Kasumi-1 (cell line): ENCODE measurements at regions not wholly inside any gene's neighbourhood (a gene's known extent, or its start where the extent isn't known, plus 50 kb on each side); places are given as distances from the start of the nearest gene placed in this dataset.
A peak's percentile ranks its signal among the peaks of the same experiment; 100 is the strongest.

Source experiments
- DNase-seq, 2 experiments: peaks; one replicate each; lab custom pipeline; 2025; lab: John Stamatoyannopoulos, UW

DNA sequence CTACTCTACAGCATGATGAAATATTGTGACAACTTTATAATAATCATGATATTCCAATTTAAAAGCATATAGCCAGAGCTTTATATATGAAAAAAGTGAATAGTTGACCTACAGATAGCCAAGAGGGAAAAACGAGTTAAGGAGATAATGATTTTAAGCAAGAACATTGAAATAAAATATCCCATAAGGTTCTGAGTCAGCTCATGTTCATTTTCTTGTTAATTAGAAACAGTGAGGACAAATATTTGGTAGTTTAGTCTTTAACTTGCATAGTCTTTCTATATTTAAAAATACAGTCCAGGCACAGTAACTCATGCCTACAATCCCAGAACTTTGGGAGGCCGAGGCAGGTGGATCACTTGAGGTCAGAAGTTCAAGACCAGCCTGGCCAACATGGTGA lies 55.8 kb upstream of the CDH6 start:
- no peak for DNase-seq

- DNase-seq: no peak
These were observed 57.9 kb upstream of the CDH6 start for GRCh38 chr5:31135542-31135941.

- peak; percentile 57 to 65 for DNase-seq
These were observed 60.0 kb upstream of the CDH6 start for GRCh38 chr5:31133488-31133887.

GRCh38 chr5:31131381-31131891 lies 62.0 kb upstream of the CDH6 start:
- DNase-seq: no peak

DNA sequence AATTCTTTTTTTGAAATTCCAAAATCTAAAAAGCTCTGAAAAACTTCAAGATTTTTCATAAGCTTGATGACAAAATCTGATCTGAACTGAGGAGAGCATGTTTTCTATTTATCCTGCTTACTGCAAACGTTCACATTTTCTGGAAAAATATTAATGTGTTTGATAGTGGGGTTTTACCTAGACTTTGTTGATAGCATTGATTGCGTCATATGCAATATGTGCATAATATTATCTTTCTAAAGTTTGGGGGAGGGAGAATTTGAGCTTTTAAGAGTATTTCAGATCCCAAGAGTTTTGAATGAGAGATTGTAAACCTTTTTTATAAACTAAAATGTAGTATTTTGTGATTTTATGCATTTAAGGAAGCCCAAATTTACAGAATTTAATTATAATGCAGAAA lies 62.8 kb upstream of the CDH6 start:
- DNase-seq: no peak

DNA sequence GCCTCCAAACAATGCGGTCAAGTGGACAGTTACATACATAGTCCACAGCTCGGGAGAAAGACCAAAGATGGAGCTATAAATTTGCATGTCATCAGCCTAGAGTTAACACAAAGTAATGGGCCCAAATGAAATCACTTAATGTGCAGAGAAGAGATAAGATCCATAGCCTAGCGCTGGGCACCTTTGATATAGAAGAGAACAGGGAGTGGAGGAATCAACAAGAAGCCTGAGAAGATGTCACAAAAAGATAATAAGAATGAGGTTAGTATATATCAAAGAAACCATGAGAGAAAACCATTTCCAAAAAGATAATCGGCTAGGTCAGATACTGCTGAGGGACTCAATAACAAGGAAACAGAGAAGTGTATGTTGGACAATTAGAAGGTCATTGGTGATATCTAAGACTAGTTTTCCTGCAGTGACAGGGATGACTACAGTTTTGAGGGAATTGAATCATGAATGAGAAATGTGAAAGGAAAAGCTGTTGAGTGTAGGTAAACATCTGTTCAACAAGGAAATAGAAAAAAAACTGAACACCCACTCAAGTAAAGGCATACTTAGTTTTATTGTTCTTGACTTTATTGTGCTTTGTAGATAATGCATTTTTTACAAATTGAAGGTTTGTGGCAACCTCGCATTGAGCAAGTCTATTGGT lies 68.7 kb upstream of the CDH6 start:
- no peak for DNase-seq

- no peak for DNase-seq
These were observed 69.5 kb upstream of the CDH6 start for GRCh38 chr5:31124026-31124425.

DNA sequence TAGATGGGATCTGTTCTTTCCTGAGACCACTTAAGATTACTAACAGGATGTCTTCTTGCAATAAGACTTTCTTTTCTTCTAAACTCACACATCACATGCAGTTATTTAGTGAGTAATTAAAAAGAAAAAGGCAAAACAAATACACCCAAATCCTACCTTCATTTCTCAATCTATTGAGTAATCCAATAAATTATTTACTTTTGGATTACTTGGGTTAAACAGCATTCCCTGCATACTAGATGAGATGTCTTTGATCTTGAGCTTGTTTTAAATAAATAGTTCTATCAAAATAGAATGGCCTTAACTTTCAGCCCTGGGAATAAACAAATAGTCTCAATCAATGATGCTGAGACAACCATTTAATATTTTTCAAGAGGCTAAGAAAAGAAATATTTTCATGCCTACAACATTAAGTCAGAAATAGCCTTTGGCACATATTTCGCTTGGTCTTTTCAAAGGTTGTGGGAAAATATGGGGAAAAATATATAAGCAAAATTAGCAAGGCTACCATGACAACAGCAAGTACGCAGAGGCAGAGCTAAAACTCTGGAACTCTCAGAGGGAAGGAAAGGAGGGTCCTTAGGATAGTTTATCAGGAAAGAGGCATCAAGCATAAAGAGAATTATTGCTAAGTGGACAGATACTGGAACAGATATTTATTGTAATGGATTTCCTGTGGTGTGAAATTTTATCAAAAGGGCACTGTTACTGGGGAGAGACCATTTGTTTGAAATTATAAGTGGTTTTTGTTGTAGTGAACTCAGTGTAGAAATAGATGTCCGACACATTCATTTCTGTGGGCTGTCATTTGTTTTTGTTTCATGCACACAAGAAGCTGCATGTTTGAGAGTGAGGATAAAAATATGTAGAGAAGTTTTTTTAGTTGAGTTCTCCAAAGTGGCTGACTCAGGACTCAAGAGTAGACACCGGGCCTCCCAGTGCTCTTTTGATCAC lies 70.2 kb upstream of the CDH6 start:
- no peak for DNase-seq

GRCh38 chr5:31121224-31121623 lies 72.3 kb upstream of the CDH6 start:
- DNase-seq: no peak

DNA sequence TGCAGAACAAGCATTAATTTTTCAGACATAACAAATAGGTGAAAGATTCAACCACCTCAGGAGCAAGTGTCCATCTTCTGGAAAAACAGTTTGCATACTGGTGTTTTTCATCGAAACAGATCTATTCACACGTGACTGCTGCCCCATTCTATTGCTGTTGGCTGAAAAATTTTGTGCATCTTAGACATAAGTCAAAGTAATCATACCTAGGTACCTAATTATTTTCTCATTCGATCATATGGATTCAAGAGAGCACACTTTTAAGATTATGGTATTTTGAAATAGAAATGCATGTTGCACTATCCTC lies 72.9 kb upstream of the CDH6 start:
- DNase-seq: no peak

- no peak for DNase-seq
These were observed 73.4 kb upstream of the CDH6 start for GRCh38 chr5:31119938-31120641.

GRCh38 chr5:31116466-31117031 lies 76.9 kb upstream of the CDH6 start:
- DNase-seq: no peak

GRCh38 chr5:31114817-31115216 lies 78.7 kb upstream of the CDH6 start:
- DNase-seq: no peak

- no peak for DNase-seq
These were observed 79.7 kb upstream of the CDH6 start for GRCh38 chr5:31113666-31114350.

- DNase-seq: no peak
These were observed 80.4 kb upstream of the CDH6 start for GRCh38 chr5:31113101-31113500.

- DNase-seq: no peak
These were observed 86.4 kb upstream of the CDH6 start for GRCh38 chr5:31107091-31107518.

DNA sequence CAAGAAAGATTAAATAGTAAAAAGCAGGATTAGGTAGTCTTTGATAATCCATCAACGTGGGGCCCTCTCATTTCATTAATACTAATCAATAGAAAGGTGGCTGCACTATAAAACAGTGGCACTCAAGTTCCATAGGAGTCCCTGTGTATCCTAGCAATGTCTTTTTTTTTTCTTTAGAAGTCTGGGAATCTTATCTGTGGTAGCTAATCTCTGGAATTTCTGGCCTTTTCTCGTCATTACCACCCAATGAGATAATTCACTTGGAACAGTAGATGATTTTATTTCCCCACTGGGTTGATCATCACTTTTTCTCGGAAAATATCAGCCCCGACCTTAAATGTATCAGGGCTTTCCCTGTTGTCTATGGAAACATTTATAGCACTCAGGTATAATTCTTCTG lies 86.8 kb upstream of the CDH6 start:
- no peak for DNase-seq

DNA sequence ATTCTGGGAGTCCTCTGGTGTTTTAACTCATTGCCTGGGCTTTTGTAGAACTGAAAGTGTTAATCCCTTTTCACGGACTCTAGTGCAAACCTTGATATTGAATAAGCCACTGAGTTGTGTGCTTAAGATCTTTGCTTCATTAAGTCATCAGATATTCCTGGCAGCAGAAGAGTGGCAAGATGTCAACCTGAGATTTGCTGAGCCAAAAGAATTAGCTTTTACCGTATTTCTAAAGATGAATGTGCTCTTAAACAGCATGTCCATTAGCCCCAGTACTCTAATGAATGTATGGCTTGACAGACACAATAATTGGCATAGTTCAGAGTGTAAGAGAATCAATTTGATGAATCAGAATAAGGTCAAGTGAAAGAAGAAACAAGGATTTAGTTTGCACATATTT lies 87.2 kb upstream of the CDH6 start:
- no peak for DNase-seq

- DNase-seq: no peak
These were observed 88.7 kb upstream of the CDH6 start for GRCh38 chr5:31104775-31105174.

DNA sequence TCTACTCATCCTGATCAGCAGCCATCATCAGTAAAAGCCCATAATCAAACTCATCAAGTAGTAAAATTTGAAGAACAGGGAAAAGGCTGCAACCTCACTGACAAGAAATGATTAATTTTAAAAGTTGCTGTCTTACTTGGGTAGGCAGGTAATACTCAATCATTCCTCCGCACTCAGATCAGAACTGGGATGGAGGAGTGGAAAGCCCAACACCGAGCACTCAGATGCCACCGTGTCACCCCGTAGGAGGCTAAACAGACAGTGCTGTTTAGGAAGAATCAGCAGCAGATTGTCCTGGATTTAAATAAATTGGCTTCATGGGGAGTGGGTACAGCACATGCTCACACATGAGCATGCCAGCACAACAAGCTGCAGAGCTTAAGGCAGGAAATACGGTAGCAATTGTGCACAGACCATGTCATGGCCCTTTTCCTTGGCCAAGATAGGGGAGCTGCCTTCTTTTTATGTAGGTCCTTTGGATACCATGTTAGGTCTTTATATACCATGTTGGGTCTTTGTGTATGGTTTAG lies 92.6 kb upstream of the CDH6 start:
- no peak for DNase-seq

DNA sequence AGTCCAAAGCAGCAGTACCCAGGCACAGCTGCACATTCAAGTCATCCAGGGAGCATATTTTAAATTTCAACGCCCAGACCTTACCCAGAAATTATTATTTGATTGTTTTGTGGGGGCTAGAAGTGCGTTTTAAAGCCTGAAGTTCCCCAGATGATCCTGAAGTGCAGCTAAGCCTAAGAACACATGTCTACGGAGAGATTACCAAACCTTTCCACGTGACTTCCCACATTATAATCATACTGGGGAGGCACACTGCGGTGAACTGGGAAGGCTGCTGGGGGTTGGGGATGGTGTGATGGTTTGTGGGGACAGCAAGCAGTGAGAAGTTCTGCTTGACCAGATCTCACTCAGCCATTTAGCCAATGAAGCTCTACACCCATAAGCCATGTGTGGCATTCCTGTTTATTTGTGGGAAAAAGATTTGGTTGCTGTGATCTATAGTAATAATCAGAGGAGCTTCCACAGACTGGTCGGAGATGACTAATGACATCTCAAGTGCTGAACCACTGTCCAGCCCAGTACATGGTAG lies 93.4 kb upstream of the CDH6 start:
- DNase-seq: no peak
